KMS-11 (cell line): ENCODE measurements at regions not wholly inside any gene's neighbourhood (a gene's known extent, or its start where the extent isn't known, plus 50 kb on each side); places are given as distances from the start of the nearest gene placed in this dataset.

Experiments
- H2AFZ ChIP-seq: fragments of 200-600 bp; sonication (generic); 2 replicates; pipeline ENCODE4 v1.6.1; 2016; ENCODE audit warnings: antibody characterized with exemption, mixed run types, low read depth
- H3K27ac ChIP-seq: fragments of 200-600 bp; sonication (generic); 2 replicates; pipeline ENCODE4 v1.6.1; 2016; ENCODE audit warnings: mild to moderate bottlenecking, mixed run types
- H3K27me3 ChIP-seq: fragments of 200-600 bp; sonication (generic); 2 replicates; pipeline ENCODE4 v1.6.1; 2017; ENCODE audit warnings: mild to moderate bottlenecking, low read depth, mixed run types, moderate library complexity; ENCODE audit not compliant: insufficient read depth
- H3K36me3 ChIP-seq: fragments of 200-600 bp; sonication (generic); 2 replicates; pipeline ENCODE4 v1.6.1; 2017; ENCODE audit warnings: mild to moderate bottlenecking, mixed run types; ENCODE audit not compliant: insufficient read depth
- H3K4me1 ChIP-seq: fragments of 200-600 bp; sonication (generic); 2 replicates; pipeline ENCODE4 v1.6.1; 2016; ENCODE audit warnings: mild to moderate bottlenecking, low read depth, mixed run types; ENCODE audit not compliant: poor library complexity, severe bottlenecking
- H3K4me2 ChIP-seq: fragments of 200-600 bp; sonication (generic); 2 replicates; pipeline ENCODE4 v1.7.0; 2016; ENCODE audit warnings: mild to moderate bottlenecking, mixed run types
- H3K4me3 ChIP-seq: fragments of 200-600 bp; sonication (generic); IDR thresholded peaks from 2 replicates; pipeline ENCODE4 v1.6.1; 2017; ENCODE audit warnings: low read depth, low read length, mixed read lengths; ENCODE audit not compliant: insufficient read depth
- H3K79me2 ChIP-seq: fragments of 200-600 bp; sonication (generic); 2 replicates; pipeline ENCODE4 v1.6.1; 2016; ENCODE audit warnings: low read depth, mixed run types; ENCODE audit not compliant: insufficient read depth
- H3K9ac ChIP-seq: fragments of 200-600 bp; sonication (generic); 2 replicates; pipeline ENCODE4 v1.6.1; 2016; ENCODE audit warnings: mild to moderate bottlenecking, mixed run types
- H4K20me1 ChIP-seq: fragments of 200-600 bp; sonication (generic); 2 replicates; pipeline ENCODE4 v1.6.1; 2016; ENCODE audit warnings: mild to moderate bottlenecking, mixed run types; ENCODE audit not compliant: insufficient read depth
- TF ChIP-seq, protein P1 (sequence below): fragments of 200-600 bp; sonication (generic); conservative IDR thresholded peaks from 2 replicates; pipeline ENCODE4 v1.6.1; 2017; ENCODE audit warnings: low read depth, mild to moderate bottlenecking, antibody characterized with exemption, low read length, moderate library complexity, mixed read lengths

DNA sequence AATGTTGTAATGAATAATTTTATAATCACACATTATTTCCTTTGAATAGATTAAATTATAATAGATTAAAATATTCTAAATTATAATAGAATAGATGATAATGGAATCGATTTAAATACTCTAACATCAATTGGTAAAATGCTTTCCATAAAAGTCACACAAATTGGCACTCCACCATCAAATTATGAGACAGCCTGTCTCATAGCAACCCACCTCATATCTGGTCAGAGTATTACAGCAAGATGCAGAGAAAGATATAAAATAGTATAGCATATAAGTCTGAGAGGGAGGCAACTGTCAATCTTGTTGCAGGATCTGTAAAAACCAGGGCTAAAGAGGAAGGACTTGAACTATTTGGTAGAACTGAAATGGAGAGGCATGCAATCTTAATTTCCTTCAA is 98.4 kb upstream of the NCKAP5 start:
- H2AFZ ChIP-seq = no peak overlapping the region
- TF ChIP-seq, protein P1, sequence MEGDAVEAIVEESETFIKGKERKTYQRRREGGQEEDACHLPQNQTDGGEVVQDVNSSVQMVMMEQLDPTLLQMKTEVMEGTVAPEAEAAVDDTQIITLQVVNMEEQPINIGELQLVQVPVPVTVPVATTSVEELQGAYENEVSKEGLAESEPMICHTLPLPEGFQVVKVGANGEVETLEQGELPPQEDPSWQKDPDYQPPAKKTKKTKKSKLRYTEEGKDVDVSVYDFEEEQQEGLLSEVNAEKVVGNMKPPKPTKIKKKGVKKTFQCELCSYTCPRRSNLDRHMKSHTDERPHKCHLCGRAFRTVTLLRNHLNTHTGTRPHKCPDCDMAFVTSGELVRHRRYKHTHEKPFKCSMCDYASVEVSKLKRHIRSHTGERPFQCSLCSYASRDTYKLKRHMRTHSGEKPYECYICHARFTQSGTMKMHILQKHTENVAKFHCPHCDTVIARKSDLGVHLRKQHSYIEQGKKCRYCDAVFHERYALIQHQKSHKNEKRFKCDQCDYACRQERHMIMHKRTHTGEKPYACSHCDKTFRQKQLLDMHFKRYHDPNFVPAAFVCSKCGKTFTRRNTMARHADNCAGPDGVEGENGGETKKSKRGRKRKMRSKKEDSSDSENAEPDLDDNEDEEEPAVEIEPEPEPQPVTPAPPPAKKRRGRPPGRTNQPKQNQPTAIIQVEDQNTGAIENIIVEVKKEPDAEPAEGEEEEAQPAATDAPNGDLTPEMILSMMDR = no peak
- H3K36me3 ChIP-seq = no peaks in the 10 kb centered on the region
- H3K4me1 ChIP-seq = no peaks in the 10 kb centered on the region
- no peak overlapping the region for H3K27ac ChIP-seq
- H3K79me2 ChIP-seq = no peaks in the 10 kb centered on the region
- no peaks in the 10 kb centered on the region for H3K27me3 ChIP-seq
- no peak overlapping the region for H3K9ac ChIP-seq
- H3K4me2 ChIP-seq = no peak overlapping the region
- no peak overlapping the region for H3K4me3 ChIP-seq
- H4K20me1 ChIP-seq = no peaks in the 10 kb centered on the region

DNA sequence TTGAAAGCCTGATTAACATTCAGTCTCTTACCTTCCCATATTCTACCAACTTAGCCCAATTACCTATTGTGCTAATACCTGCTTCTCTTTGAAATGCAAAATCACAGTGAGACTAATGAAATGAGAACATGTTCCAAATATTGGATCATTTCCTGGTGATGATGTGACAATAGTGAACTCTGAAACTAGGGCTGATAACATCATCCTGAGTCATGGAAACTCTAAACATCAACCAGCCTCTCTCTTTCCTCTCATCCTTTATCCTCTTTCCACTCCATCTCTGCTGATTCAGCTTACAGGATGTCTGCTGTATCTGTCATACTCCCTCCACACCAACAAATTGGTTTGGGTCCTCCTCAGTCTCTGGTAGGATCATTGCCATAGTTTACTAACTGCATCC is 98.8 kb upstream of the NCKAP5 start:
- no peaks in the 10 kb centered on the region for H3K4me1 ChIP-seq
- no peak overlapping the region for H3K27ac ChIP-seq
- H3K4me2 ChIP-seq = no peak overlapping the region

DNA sequence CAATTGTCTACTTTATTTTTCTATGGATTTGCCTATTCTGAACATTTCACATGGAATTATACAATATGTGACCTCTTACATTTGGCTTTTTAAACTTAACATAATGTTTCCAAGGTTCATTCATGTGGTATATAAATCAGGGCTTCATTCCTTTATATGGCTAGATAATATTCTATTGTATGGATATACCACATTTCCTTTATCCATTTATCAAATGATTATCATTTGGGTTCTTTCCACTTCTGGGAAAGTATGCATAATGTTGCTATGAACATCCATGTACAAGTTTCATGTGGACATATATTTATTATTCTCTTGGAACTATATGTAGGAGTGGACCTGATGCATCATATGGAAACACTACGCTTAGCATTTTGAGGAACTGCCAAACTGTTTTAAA is 99.7 kb upstream of the NCKAP5 start:
- Histone ChIP-seq H3K4me2 (no peak overlapping the region), H3K9ac (no peak overlapping the region), H2AFZ (no peak overlapping the region), H3K79me2 (no peaks in the 10 kb centered on the region), H3K27ac (no peak overlapping the region), H3K36me3 (no peaks in the 10 kb centered on the region), H3K27me3 (no peaks in the 10 kb centered on the region), H3K4me3 (no peak overlapping the region), H4K20me1 (no peaks in the 10 kb centered on the region), H3K4me1 (no peaks in the 10 kb centered on the region)
- TF ChIP-seq, protein P1 = no peak

More for the DNA sequence above, 98.8 kb upstream of the NCKAP5 start:
- Histone ChIP-seq H3K9ac (no peak overlapping the region), H2AFZ (no peak overlapping the region), H3K79me2 (no peaks in the 10 kb centered on the region), H4K20me1 (no peaks in the 10 kb centered on the region), H3K36me3 (no peaks in the 10 kb centered on the region), H3K4me3 (no peak overlapping the region), H3K27me3 (no peaks in the 10 kb centered on the region)
- TF ChIP-seq, protein P1 = no peak

DNA sequence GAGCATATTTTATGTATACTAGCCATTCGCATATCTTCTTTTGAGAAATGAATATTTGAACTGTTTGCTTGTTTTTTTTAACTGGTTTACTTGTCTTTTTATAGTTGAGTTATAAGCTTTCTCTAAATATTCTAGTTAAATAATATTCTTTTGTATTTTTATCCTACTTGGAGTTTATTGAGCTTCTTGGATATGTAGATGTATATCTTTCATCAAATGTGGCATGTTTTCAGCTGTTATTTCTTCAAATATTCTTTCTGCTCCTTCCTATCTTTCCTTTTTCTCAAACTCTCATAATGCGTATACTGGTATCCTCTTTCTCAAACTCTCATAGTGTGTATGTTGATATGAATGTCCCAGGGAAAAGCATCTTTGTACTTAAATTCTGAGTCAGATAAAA is 100.3 kb upstream of the NCKAP5 start:
- Histone ChIP-seq H3K4me2 (no peak overlapping the region), H2AFZ (no peak overlapping the region), H3K79me2 (no peaks in the 10 kb centered on the region), H3K4me1 (no peaks in the 10 kb centered on the region), H3K27me3 (no peaks in the 10 kb centered on the region), H3K4me3 (no peak overlapping the region), H3K9ac (no peak overlapping the region), H3K27ac (no peak overlapping the region), H4K20me1 (no peaks in the 10 kb centered on the region), H3K36me3 (no peaks in the 10 kb centered on the region)
- TF ChIP-seq, protein P1 = no peak
